PC-3 (cell line): ENCODE measurements at regions not wholly inside any gene's neighbourhood (a gene's known extent, or its start where the extent isn't known, plus 50 kb on each side); places are given as distances from the start of the nearest gene placed in this dataset.

Source experiments
- CTCF ChIP-seq: fragments of 300-600 bp; sonication (generic); conservative IDR thresholded peaks from 2 replicates; pipeline ENCODE4 v1.5.1; 2017; ENCODE audit warnings: antibody characterized with exemption, low read depth, mild to moderate bottlenecking, low read length
- EZH2 ChIP-seq: fragments of 300-600 bp; sonication (generic); IDR thresholded peaks from one replicate; pipeline ENCODE4 v1.6.1; 2017; ENCODE audit warnings: antibody characterized with exemption, mild to moderate bottlenecking, low read length; ENCODE audit not compliant: unreplicated experiment

GRCh38 chr2:217325251-217325650 lies 465.4 kb upstream of the TNP1 start:
- TF ChIP-seq CTCF (no peak), EZH2 (no peak)
